ENCODE measurements at regions not wholly inside any gene's neighbourhood (a gene's known extent, or its start where the extent isn't known, plus 50 kb on each side); places are given as distances from the start of the nearest gene placed in this dataset.

DNA sequence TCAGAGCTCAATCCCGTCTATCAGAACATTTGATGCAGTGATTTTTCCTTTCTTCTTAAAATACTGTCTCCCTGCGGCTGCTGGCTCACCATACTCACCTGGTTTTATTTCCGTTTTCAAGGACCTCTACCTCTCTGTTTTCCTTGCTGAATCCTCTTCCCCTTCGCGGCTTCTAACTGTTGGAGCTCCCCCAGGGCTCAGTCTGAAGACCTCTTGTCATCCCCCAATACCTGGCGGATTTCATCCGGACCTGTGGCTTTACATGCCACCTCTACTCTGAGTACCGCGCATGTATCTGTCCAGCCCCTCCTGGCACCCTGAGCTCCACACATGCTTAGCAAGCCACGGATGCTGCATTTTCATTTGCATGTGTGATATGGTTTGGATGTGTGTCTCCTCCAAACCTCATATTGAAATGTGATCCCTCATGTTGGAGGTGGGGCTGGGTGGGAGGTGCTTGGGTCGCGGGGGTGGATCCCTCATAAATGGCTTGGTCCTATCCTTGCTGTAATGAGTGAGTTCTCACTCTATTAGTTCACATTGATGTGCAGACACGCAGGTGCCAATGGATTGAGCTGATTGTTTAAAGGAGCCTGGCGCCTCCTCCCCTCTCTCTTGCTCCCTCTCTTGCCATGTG is 106.2 kb upstream of the LSM14A start (continued):
- no peak for TF ChIP-seq ZBTB40 (IDR thresholded peaks at IDR 0.05; ENCODE audit: borderline replicate concordance)
- TF ChIP-seq BCLAF1 (IDR thresholded peaks at IDR 0.05), result no peak
- TF ChIP-seq RAD21 (IDR thresholded peaks at IDR 0.05; ENCODE audit: insufficient read depth, low read depth, low read length), result no peak
- TF ChIP-seq SMARCA5 (IDR thresholded peaks at IDR 0.05), result no peak
- TF ChIP-seq USF1 (IDR thresholded peaks at IDR 0.05; ENCODE audit: borderline replicate concordance, extremely low read length, insufficient read depth, low read depth, low read length), result no peak
- no peak for TF ChIP-seq NFIC (IDR thresholded peaks at IDR 0.05; ENCODE audit: low read depth, low read length)
- TF ChIP-seq FOXK2 (IDR thresholded peaks at IDR 0.05), result no peak
- TF ChIP-seq ZNF687 (IDR thresholded peaks at IDR 0.05), result no peak
- no peak for TF ChIP-seq SPI1 (IDR thresholded peaks at IDR 0.05; ENCODE audit: borderline replicate concordance, insufficient read depth, low read depth, low read length)

All from GM12878 (cell line).